NCI-H748 (cell line): ENCODE measurements at regions not wholly inside any gene's neighbourhood (a gene's known extent, or its start where the extent isn't known, plus 50 kb on each side); places are given as distances from the start of the nearest gene placed in this dataset.

ENCODE experiments used
- DNase-seq: peaks from one replicate; lab custom pipeline; 2025; ENCODE audit not compliant: unreplicated experiment; lab: John Stamatoyannopoulos, UW

GRCh38 chr3:72462595-72463011, 385.6 kb downstream of the SHQ1 start:
- DNase-seq, result no peak

- no peak for DNase-seq
Measured at GRCh38 chr3:72461787-72462186, 386.5 kb downstream of the SHQ1 start.

- no peak for DNase-seq
Measured at GRCh38 chr3:72460205-72461174, 387.8 kb downstream of the SHQ1 start.

GRCh38 chr3:72459588-72459987, 388.7 kb downstream of the SHQ1 start:
- DNase-seq, result no peak

- peak; percentile 4 for DNase-seq
Measured at GRCh38 chr3:72458375-72458774, 389.9 kb downstream of the SHQ1 start.

- no peak for DNase-seq
Measured at GRCh38 chr3:72454441-72454840, 393.8 kb downstream of the SHQ1 start.

- DNase-seq, result no peak
Measured at GRCh38 chr3:72453706-72454105, 394.5 kb downstream of the SHQ1 start.

GRCh38 chr3:72452745-72453144, 395.5 kb downstream of the SHQ1 start:
- DNase-seq, result no peak

GRCh38 chr3:72451841-72452240, 396.4 kb downstream of the SHQ1 start:
- no peak for DNase-seq

GRCh38 chr3:72449551-72449950, 398.7 kb downstream of the SHQ1 start:
- DNase-seq, result no peak

- DNase-seq, result no peak
Measured at GRCh38 chr3:72448858-72449257, 399.4 kb downstream of the SHQ1 start.

- DNase-seq, result no peak
Measured at GRCh38 chr3:72448375-72448823, 399.8 kb downstream of the SHQ1 start.

- DNase-seq, result peak; percentile 87
Measured at GRCh38 chr3:72447059-72447946, 400.9 kb downstream of the SHQ1 start.

- DNase-seq, result peak; percentile 56
Measured at GRCh38 chr3:72446218-72447058, 401.8 kb downstream of the SHQ1 start, which contains the start of gene RYBP. Gene RYBP, minus strand, starts transcription at chr3:72446621.

- DNase-seq, result no peak
Measured at GRCh38 chr3:72445827-72446217, 402.4 kb downstream of the SHQ1 start.

GRCh38 chr3:72444656-72445223, 403.5 kb downstream of the SHQ1 start:
- no peak for DNase-seq

- no peak for DNase-seq
Measured at GRCh38 chr3:72442759-72443158, 405.5 kb downstream of the SHQ1 start.

GRCh38 chr3:72441284-72441994, 406.8 kb downstream of the SHQ1 start:
- DNase-seq, result no peak

GRCh38 chr3:72440491-72440890, 407.8 kb downstream of the SHQ1 start:
- DNase-seq, result no peak
